ENCODE measurements at regions not wholly inside any gene's neighbourhood (a gene's known extent, or its start where the extent isn't known, plus 50 kb on each side); places are given as distances from the start of the nearest gene placed in this dataset.

GRCh38 chr3:194964809-194965208 is 279.1 kb downstream of the FAM43A start:
- intact Hi-C loops (cut with micrococcal nuclease; ENCODE audit: unreplicated experiment), result no loop called here
- Histone ChIP-seq H3K36me3 (ENCODE audit: control insufficient read depth, insufficient read depth, low read length) (no peaks in the 10 kb centered on the region), H3K27me3 (ENCODE audit: control insufficient read depth, insufficient read depth, low read length) (no peaks in the 10 kb centered on the region), H3K9me3 (ENCODE audit: control insufficient read depth, insufficient read depth, low read depth, low read length) (no peaks in the 10 kb centered on the region), H3K4me3 (ENCODE audit: low read depth in 2 of 2, low read length in 2 of 2) (no peak overlapping the region), H3K27ac (ENCODE audit: low read length) (no peak overlapping the region), H3K4me1 (ENCODE audit: control insufficient read depth, insufficient read depth, low read length) (no peaks in the 10 kb centered on the region)
- TF ChIP-seq POLR2AphosphoS5 (IDR thresholded peaks at IDR 0.05; ENCODE audit: low read depth, low read length) (no peak), TCF7L2 (IDR thresholded peaks at IDR 0.05; ENCODE audit: low read depth, low read length) (no peak), SIN3A (IDR thresholded peaks at IDR 0.05; ENCODE audit: borderline replicate concordance, insufficient read depth, low read depth, low read length) (no peak), CTCF (IDR thresholded peaks at IDR 0.05) (no peak)
- TF ChIP-seq, protein P1, sequence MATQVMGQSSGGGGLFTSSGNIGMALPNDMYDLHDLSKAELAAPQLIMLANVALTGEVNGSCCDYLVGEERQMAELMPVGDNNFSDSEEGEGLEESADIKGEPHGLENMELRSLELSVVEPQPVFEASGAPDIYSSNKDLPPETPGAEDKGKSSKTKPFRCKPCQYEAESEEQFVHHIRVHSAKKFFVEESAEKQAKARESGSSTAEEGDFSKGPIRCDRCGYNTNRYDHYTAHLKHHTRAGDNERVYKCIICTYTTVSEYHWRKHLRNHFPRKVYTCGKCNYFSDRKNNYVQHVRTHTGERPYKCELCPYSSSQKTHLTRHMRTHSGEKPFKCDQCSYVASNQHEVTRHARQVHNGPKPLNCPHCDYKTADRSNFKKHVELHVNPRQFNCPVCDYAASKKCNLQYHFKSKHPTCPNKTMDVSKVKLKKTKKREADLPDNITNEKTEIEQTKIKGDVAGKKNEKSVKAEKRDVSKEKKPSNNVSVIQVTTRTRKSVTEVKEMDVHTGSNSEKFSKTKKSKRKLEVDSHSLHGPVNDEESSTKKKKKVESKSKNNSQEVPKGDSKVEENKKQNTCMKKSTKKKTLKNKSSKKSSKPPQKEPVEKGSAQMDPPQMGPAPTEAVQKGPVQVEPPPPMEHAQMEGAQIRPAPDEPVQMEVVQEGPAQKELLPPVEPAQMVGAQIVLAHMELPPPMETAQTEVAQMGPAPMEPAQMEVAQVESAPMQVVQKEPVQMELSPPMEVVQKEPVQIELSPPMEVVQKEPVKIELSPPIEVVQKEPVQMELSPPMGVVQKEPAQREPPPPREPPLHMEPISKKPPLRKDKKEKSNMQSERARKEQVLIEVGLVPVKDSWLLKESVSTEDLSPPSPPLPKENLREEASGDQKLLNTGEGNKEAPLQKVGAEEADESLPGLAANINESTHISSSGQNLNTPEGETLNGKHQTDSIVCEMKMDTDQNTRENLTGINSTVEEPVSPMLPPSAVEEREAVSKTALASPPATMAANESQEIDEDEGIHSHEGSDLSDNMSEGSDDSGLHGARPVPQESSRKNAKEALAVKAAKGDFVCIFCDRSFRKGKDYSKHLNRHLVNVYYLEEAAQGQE (IDR thresholded peaks at IDR 0.05; ENCODE audit: insufficient read depth in 1 of 2, low read depth in 2 of 2, low read length in 1 of 2), result no peak
- POLR2A ChIA-PET, result no interaction called here
- DNase-seq (ENCODE audit: low read depth, low spot score) (no peak), ATAC-seq (peak; percentile 63; the same call in 1 of the 2 replicates)
- no TSS peak for BruUV-seq (replicated peaks)
- CTCF ChIA-PET, result no interaction called here
- in situ Hi-C loops (cut with HindIII; ENCODE audit: low pct_unique_long_range_greater_than_20kb, low sequenced_read_pairs), result no loop called here

GRCh38 chr3:194967151-194968117 is 281.8 kb downstream of the FAM43A start:
- Histone ChIP-seq H3K4me1 (ENCODE audit: control insufficient read depth, insufficient read depth, low read length) (no peaks in the 10 kb centered on the region), H3K9me3 (ENCODE audit: control insufficient read depth, insufficient read depth, low read depth, low read length) (no peaks in the 10 kb centered on the region), H3K27me3 (ENCODE audit: control insufficient read depth, insufficient read depth, low read length) (no peaks in the 10 kb centered on the region), H3K27ac (ENCODE audit: low read length) (no peak overlapping the region; the same call in 1 of the 2 replicates), H3K36me3 (ENCODE audit: control insufficient read depth, insufficient read depth, low read length) (no peaks in the 10 kb centered on the region), H3K4me3 (ENCODE audit: low read depth in 2 of 2, low read length in 2 of 2) (no peak overlapping the region)
- ATAC-seq (no peak), DNase-seq (ENCODE audit: low read depth, low spot score) (no peak)
- TF ChIP-seq CTCF (IDR thresholded peaks at IDR 0.05), result no peak
- TF ChIP-seq, protein P1 (IDR thresholded peaks at IDR 0.05; ENCODE audit: insufficient read depth in 1 of 2, low read depth in 2 of 2, low read length in 1 of 2), result no peak
- no peak for TF ChIP-seq POLR2AphosphoS5 (IDR thresholded peaks at IDR 0.05; ENCODE audit: low read depth, low read length)
- TF ChIP-seq TCF7L2 (IDR thresholded peaks at IDR 0.05; ENCODE audit: low read depth, low read length), result no peak
- TF ChIP-seq SIN3A (IDR thresholded peaks at IDR 0.05; ENCODE audit: borderline replicate concordance, insufficient read depth, low read depth, low read length), result no peak
- CTCF ChIA-PET, result no interaction called here
- intact Hi-C loops (cut with micrococcal nuclease; ENCODE audit: unreplicated experiment), result no loop called here
- BruUV-seq (replicated peaks), result no TSS peak
- in situ Hi-C loops (cut with HindIII; ENCODE audit: low pct_unique_long_range_greater_than_20kb, low sequenced_read_pairs), result no loop called here
- POLR2A ChIA-PET, result no interaction called here

Data from Panc1 (cell line).